WTC11 (cell line): ENCODE measurements at regions not wholly inside any gene's neighbourhood (a gene's known extent, or its start where the extent isn't known, plus 50 kb on each side); places are given as distances from the start of the nearest gene placed in this dataset.
A peak's percentile ranks its signal among the peaks of the same experiment; 100 is the strongest.

Source experiments
- ATAC-seq: fragments of 200-7000 bp; cut with Tn5 transposase; 2 replicates; pipeline ENCODE4 v1.10.0; 2021; ENCODE audit warnings: mild to moderate bottlenecking, moderate library complexity
- CTCF ChIA-PET: fragments of 300-600 bp; sonication (Branson Sonifier 250); formaldehyde crosslinking; loops from one replicate; lab custom pipeline; 2021; ENCODE audit warnings: antibody characterized with exemption; lab: Charles Lee
- POLR2A ChIA-PET: fragments of 350-600 bp; sonication (Branson Sonifier 250); formaldehyde crosslinking; loops from one replicate; lab custom pipeline; 2021; ENCODE audit warnings: antibody characterized with exemption; lab: Charles Lee
- DNase-seq: peaks from one replicate; pipeline ENCODE4 v3.0.0; 2021; ENCODE audit warnings: low spot score
- H3K27ac Mint-ChIP-seq: 2 replicates; pipeline ENCODE4 v1.8.0; 2021; ENCODE audit warnings: mixed read lengths
- H3K27me3 Mint-ChIP-seq: 2 replicates; pipeline ENCODE4 v1.8.0; 2021; ENCODE audit warnings: low read depth, mild to moderate bottlenecking, moderate library complexity, mixed read lengths
- H3K36me3 Mint-ChIP-seq: 2 replicates; pipeline ENCODE4 v1.8.0; 2021; ENCODE audit warnings: mixed read lengths
- H3K4me1 Mint-ChIP-seq: 2 replicates; pipeline ENCODE4 v1.8.0; 2022; ENCODE audit warnings: mixed read lengths
- H3K4me3 Mint-ChIP-seq: 2 replicates; pipeline ENCODE4 v1.8.0; 2021; ENCODE audit warnings: mild to moderate bottlenecking, moderate library complexity, mixed read lengths
- H3K9me3 Mint-ChIP-seq: 2 replicates; pipeline ENCODE4 v1.8.0; 2021; ENCODE audit warnings: mixed read lengths
- CDX4 ChIP-seq: fragments of 250-450 bp; sonication (Bioruptor Pico); IDR thresholded peaks from 2 replicates; pipeline ENCODE4 v1.9.0; 2021; ENCODE audit warnings: moderate library complexity, mild to moderate bottlenecking, inconsistent platforms, borderline replicate concordance
- CREM ChIP-seq: sonication (generic); formaldehyde crosslinking; IDR thresholded peaks from 2 replicates; pipeline ENCODE4 v1.8.1; 2022; ENCODE audit warnings: mild to moderate bottlenecking, missing genetic modification reagents, moderate library complexity
- GTF2I ChIP-seq: fragments of 250-450 bp; sonication (Bioruptor Pico); conservative IDR thresholded peaks from 2 replicates; pipeline ENCODE4 v1.4.0; 2021; ENCODE audit warnings: mild to moderate bottlenecking
- HMGA2 ChIP-seq: fragments of 250-450 bp; sonication (Bioruptor Pico); IDR thresholded peaks from 2 replicates; pipeline ENCODE4 v1.4.0; 2021; ENCODE audit warnings: mild to moderate bottlenecking, moderate library complexity
- JAZF1 ChIP-seq: fragments of 250-450 bp; sonication (Bioruptor Pico); IDR thresholded peaks from 2 replicates; pipeline ENCODE4 v1.9.0; 2021; ENCODE audit warnings: moderate library complexity, mild to moderate bottlenecking, inconsistent platforms
- MXD4 ChIP-seq: fragments of 250-450 bp; sonication (Bioruptor Pico); IDR thresholded peaks from 2 replicates; pipeline ENCODE4 v1.8.0; 2021; ENCODE audit warnings: mild to moderate bottlenecking, moderate library complexity, borderline replicate concordance
- NFATC4 ChIP-seq: fragments of 250-450 bp; sonication (Bioruptor Pico); IDR thresholded peaks from 2 replicates; pipeline ENCODE4 v1.9.0; 2021; ENCODE audit warnings: mild to moderate bottlenecking
- NR2C2 ChIP-seq: sonication (generic); formaldehyde crosslinking; IDR thresholded peaks from 2 replicates; pipeline ENCODE4 v1.8.0; 2022; ENCODE audit warnings: mild to moderate bottlenecking, missing genetic modification reagents
- RELA ChIP-seq: sonication (generic); formaldehyde crosslinking; IDR thresholded peaks from 2 replicates; pipeline ENCODE4 v1.8.1; 2022; ENCODE audit warnings: missing genetic modification reagents, mild to moderate bottlenecking, borderline replicate concordance
- SMAD4 ChIP-seq: sonication (generic); formaldehyde crosslinking; IDR thresholded peaks from 2 replicates; pipeline ENCODE4 v1.8.0; 2022; ENCODE audit warnings: mild to moderate bottlenecking, missing genetic modification reagents
- SP1 ChIP-seq: sonication (generic); formaldehyde crosslinking; conservative IDR thresholded peaks from 2 replicates; pipeline ENCODE4 v1.8.1; 2022; ENCODE audit warnings: missing genetic modification reagents
- TP53 ChIP-seq: sonication (generic); formaldehyde crosslinking; IDR thresholded peaks from 2 replicates; pipeline ENCODE4 v1.8.1; 2023; ENCODE audit warnings: mild to moderate bottlenecking, missing genetic modification reagents
- ZBTB21 ChIP-seq: sonication (generic); formaldehyde crosslinking; IDR thresholded peaks from 2 replicates; pipeline ENCODE4 v1.8.1; 2023; ENCODE audit warnings: mild to moderate bottlenecking, missing genetic modification reagents, borderline replicate concordance
- ZNF121 ChIP-seq: sonication (generic); formaldehyde crosslinking; IDR thresholded peaks from 2 replicates; pipeline ENCODE4 v1.8.0; 2023; ENCODE audit warnings: missing genetic modification reagents
- ZNF671 ChIP-seq: fragments of 250-450 bp; sonication (Bioruptor Pico); IDR thresholded peaks from 2 replicates; pipeline ENCODE4 v1.8.0; 2021; ENCODE audit warnings: mild to moderate bottlenecking
- ZSCAN18 ChIP-seq: fragments of 250-450 bp; sonication (Bioruptor Pico); IDR thresholded peaks from 2 replicates; pipeline ENCODE4 v2.1.2; 2022; ENCODE audit warnings: mild to moderate bottlenecking, moderate library complexity
- TF ChIP-seq, protein P1 (sequence below): sonication (generic); formaldehyde crosslinking; IDR thresholded peaks from 2 replicates; pipeline ENCODE4 v1.8.1; 2023; ENCODE audit warnings: mild to moderate bottlenecking, missing genetic modification reagents
- TF ChIP-seq, protein P2 (sequence below): sonication (generic); formaldehyde crosslinking; IDR thresholded peaks from 2 replicates; pipeline ENCODE4 v1.8.0; 2022; ENCODE audit warnings: mild to moderate bottlenecking, missing genetic modification reagents
- TF ChIP-seq, protein P3 (sequence below): sonication (generic); formaldehyde crosslinking; IDR thresholded peaks from 2 replicates; pipeline ENCODE4 v1.8.1; 2022; ENCODE audit warnings: missing genetic modification reagents, borderline replicate concordance

GRCh38 chr4:107512549-107512948 is 207.5 kb downstream of the PAPSS1 start:
- Mint-ChIP-seq H3K4me3 (no peak overlapping the region), H3K36me3 (peaks cover 26% of the 10 kb centered on the region), H3K27ac (no peak overlapping the region), H3K27me3 (peaks cover 5% of the 10 kb centered on the region; the same call in 1 of the 2 replicates), H3K9me3 (peaks cover 34% of the 10 kb centered on the region), H3K4me1 (peaks cover 30% of the 10 kb centered on the region)
- TF ChIP-seq, protein P1, sequence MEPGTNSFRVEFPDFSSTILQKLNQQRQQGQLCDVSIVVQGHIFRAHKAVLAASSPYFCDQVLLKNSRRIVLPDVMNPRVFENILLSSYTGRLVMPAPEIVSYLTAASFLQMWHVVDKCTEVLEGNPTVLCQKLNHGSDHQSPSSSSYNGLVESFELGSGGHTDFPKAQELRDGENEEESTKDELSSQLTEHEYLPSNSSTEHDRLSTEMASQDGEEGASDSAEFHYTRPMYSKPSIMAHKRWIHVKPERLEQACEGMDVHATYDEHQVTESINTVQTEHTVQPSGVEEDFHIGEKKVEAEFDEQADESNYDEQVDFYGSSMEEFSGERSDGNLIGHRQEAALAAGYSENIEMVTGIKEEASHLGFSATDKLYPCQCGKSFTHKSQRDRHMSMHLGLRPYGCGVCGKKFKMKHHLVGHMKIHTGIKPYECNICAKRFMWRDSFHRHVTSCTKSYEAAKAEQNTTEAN (CRISPR knock-in tag) = no peak
- no peak for TF ChIP-seq ZNF671 (CRISPR knock-in tag)
- TF ChIP-seq SMAD4 (CRISPR knock-in tag) = no peak
- no peak for TF ChIP-seq GTF2I
- TF ChIP-seq HMGA2 (CRISPR knock-in tag) = no peak
- TF ChIP-seq ZNF121 (CRISPR knock-in tag) = no peak
- TF ChIP-seq, protein P2, sequence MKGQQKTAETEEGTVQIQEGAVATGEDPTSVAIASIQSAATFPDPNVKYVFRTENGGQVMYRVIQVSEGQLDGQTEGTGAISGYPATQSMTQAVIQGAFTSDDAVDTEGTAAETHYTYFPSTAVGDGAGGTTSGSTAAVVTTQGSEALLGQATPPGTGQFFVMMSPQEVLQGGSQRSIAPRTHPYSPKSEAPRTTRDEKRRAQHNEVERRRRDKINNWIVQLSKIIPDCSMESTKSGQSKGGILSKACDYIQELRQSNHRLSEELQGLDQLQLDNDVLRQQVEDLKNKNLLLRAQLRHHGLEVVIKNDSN (CRISPR knock-in tag) = no peak
- no peak for TF ChIP-seq NR2C2 (CRISPR knock-in tag)
- no peak for TF ChIP-seq RELA
- TF ChIP-seq MXD4 (CRISPR knock-in tag) = no peak
- TF ChIP-seq SP1 (CRISPR knock-in tag) = no peak
- TF ChIP-seq ZSCAN18 (CRISPR knock-in tag) = no peak
- DNase-seq = no peak
- ChIA-PET POLR2A (no interaction called here), CTCF (no interaction called here)
- ATAC-seq = no peak

DNA sequence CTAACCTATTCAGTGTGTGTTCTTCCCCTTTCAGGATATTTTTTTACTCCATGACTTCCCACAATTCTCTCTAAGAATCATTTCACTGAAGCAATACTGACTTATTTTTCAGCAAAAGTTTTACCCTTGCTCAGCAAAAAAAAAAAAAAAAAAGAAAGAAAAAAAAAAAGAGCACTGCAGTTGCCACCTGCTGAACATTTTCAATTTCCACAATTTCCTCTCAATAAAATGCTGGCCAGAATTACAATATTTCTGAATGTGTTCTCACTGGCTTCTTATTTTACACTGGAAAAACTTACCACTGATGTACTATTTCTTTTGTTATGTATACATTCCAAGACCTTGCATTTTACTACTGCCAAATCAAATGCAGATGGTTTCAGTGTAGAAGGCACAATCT is 210.4 kb downstream of the PAPSS1 start:
- peak; percentile 36; the same call in 1 of the 2 replicates for ATAC-seq
- CTCF ChIA-PET = no interaction called here
- no peak for TF ChIP-seq JAZF1 (CRISPR knock-in tag)
- TF ChIP-seq ZBTB21 = no peak
- TF ChIP-seq, protein P1 (CRISPR knock-in tag) = no peak
- no peak for TF ChIP-seq CDX4 (CRISPR knock-in tag)
- no peak for TF ChIP-seq NFATC4
- TF ChIP-seq, protein P3, sequence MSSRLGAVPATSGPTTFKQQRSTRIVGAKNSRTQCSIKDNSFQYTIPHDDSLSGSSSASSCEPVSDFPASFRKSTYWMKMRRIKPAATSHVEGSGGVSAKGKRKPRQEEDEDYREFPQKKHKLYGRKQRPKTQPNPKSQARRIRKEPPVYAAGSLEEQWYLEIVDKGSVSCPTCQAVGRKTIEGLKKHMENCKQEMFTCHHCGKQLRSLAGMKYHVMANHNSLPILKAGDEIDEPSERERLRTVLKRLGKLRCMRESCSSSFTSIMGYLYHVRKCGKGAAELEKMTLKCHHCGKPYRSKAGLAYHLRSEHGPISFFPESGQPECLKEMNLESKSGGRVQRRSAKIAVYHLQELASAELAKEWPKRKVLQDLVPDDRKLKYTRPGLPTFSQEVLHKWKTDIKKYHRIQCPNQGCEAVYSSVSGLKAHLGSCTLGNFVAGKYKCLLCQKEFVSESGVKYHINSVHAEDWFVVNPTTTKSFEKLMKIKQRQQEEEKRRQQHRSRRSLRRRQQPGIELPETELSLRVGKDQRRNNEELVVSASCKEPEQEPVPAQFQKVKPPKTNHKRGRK (CRISPR knock-in tag) = no peak
- no peak for TF ChIP-seq TP53 (CRISPR knock-in tag)
- TF ChIP-seq CREM (CRISPR knock-in tag) = no peak
- Mint-ChIP-seq H3K36me3 (peaks cover 4% of the 10 kb centered on the region), H3K4me1 (peaks cover 25% of the 10 kb centered on the region), H3K4me3 (no peak overlapping the region), H3K9me3 (peaks cover 16% of the 10 kb centered on the region), H3K27ac (no peak overlapping the region; the same call in 1 of the 2 replicates), H3K27me3 (peaks cover under 1% of the 10 kb centered on the region; the same call in 1 of the 2 replicates)
- no peak for DNase-seq
- POLR2A ChIA-PET = no interaction called here
